GM18951 (cell line): ENCODE measurements at regions not wholly inside any gene's neighbourhood (a gene's known extent, or its start where the extent isn't known, plus 50 kb on each side); places are given as distances from the start of the nearest gene placed in this dataset.

Experiments
- POLR2A ChIP-seq: IDR thresholded peaks from 4 replicates; pipeline ENCODE4 v1.6.1; 2011; ENCODE audit warnings: mild to moderate bottlenecking; ENCODE audit not compliant: insufficient read length, insufficient read depth; ENCODE audit errors: extremely low read depth
- in situ Hi-C: fragments of 300-500 bp; cut with MboI; formaldehyde crosslinking; loops from one replicate; pipeline ENCODE4 v1.12.0; 2022; ENCODE audit warnings: low sequenced_read_pairs, mixed read lengths, inconsistent platforms; ENCODE audit not compliant: unreplicated experiment

DNA sequence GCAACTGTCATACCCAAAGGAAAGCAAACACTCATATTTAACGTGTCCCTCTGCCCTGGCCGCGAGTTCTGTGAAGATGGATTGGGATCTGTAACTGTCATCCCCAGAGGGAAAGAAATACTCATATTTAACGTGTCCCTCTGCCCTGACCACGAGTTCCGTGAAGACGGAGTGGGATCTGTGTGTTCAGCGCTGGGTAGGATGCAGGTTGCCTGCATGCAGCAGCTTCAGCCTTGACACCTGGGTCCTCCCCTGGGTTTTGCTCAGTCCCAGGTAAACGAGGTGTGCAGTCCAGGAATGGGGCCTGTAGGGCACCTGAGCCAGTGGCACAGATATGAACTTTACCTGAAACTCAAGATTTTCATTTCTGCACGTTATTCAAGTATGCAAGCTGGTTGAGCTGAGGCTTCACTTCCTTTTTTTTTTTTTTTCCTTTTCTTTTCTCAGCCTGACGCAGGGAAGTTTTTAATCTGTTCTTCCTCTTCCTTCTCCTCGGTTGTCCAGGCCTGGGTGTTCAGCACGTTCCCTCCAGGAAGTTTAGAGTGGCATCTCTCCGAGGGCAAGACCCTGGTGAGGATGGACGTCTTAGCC lies 159.0 kb upstream of the SHH start:
- in situ Hi-C loops: no loop called here
- TF ChIP-seq POLR2A: no peak

DNA sequence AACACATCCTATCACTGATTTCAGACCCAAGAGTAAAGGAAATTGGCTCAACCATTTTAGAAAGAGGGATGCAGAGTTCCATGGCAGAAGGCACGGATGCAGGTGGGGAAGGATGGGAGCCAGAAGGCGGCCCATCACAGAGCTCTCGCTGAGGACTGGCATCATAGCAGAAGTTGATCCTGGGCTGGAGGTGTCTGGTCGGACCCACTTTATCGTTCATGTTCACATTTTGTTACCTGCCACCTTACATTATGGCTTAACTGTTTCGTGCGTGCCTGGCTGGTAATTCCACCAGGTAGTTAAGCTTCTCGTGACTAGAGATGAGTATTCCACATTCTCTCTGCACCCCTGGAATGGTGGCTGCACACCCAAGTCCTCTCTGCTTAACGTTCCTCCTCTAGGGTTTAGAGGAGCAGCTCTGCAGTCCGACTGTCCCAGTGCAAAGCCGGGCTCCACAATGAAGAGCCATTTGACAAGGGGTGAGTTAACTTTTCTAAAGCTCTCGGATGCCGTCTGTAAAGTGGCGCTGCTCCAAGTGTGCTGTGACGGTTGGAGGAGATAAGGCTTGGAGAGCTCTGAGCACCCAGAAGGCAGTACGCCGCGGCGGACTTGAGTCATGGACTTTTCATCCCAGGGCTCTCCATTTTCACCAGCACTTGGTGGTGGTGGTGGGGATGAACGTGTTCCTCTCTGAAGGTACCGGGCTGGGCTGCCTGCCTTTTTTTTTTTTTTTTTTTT lies 157.1 kb upstream of the SHH start:
- TF ChIP-seq POLR2A: no peak
- in situ Hi-C loops: no loop called here

DNA sequence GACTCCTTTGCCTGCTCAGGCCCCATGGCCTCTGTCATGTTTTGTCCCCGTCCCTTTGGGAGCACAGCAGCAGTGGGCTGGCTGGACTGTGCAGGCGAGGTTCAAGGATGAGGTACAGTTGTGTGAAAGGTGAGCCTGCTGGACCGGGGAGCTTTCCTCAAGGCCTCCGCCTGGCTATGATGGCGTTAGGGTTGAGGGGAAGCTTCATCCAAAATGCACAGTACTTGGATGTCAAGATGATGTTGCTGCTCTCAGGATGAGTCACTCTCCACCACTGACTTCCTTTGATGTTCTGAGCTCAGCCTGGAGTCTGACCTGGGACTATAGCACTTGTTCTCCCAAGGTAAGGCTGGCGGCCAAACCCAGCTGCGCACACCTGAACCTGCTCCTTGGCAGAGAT lies 152.7 kb upstream of the SHH start:
- in situ Hi-C loops: no loop called here
- no peak for TF ChIP-seq POLR2A

DNA sequence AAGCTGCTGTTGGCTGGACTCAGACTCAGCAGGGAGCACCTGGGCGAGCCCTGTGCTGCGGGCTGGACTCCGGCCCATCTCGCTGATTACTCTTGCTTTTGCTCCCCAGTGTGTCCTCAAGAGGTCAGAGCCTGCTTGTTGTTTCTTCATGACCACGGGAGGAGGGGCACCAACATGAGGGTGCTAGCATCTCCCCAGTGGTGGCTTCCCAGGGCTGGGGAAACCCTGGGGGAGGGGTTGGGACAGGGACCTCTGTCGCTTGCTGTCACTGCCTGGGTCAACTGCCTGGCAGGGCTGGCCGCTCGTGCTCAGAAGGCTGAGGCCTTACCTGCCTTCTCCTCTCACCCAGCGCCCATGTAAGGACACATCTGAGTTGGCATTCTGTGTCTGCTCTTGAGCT lies 152.3 kb upstream of the SHH start:
- in situ Hi-C loops: no loop called here
- no peak for TF ChIP-seq POLR2A

DNA sequence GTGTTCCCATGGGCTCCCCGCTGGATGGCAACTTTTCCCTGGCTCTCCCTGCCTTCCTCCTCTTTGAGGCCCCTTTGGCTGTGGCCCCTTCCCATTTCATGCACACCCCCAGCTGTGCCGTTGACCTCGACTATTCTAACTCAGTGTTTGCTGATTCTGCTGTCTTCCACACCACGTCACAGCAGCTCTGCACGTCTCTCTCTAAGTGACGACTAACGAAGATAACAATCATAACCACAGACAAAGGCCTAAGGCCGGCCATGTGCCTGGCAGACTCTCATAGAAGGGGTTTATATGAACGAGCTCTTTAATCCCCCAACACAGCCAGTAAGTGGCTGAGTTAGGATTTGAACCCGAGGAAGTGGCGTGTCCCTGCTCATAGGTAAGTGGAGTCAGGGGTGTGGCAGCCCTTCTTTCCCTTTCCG lies 151.5 kb upstream of the SHH start:
- in situ Hi-C loops: no loop called here
- TF ChIP-seq POLR2A: no peak

DNA sequence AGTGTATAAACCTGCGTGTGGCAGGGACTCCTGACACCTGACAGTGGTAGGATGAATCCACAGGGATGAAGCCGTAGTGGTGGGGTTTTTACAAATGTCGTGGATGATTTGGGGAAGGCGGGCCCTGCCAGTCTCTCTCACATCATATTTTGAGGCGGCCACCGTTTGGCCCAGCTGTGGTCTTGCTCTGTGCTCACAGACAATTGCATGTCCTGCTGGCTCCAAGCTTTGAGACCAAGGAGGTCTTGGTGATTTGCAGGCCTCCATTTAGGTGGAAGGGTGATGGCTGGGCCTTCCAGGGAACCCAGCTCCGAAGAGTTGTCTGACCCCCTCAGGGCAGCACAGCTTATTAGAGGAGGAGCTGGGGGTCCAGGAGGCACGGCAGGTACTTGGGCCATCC lies 151.1 kb upstream of the SHH start:
- TF ChIP-seq POLR2A: no peak
- in situ Hi-C loops: no loop called here

DNA sequence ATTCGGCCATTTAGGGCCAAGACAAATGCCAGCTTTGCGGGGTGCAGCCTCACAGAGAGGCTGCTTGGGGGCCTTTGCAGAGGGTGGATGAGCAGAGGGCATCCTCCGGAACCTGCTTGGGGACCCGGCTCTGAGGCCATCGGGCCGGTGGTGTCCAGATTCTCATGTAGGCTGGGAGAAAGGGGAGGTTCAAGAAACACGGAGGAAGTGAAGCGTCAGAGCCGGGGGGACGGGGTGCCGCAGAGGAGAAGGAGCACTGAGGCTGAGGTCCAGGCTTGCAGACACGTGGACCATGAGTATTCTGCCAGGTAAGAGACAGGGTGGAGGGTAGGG lies 150.7 kb upstream of the SHH start:
- in situ Hi-C loops: no loop called here
- no peak for TF ChIP-seq POLR2A

DNA sequence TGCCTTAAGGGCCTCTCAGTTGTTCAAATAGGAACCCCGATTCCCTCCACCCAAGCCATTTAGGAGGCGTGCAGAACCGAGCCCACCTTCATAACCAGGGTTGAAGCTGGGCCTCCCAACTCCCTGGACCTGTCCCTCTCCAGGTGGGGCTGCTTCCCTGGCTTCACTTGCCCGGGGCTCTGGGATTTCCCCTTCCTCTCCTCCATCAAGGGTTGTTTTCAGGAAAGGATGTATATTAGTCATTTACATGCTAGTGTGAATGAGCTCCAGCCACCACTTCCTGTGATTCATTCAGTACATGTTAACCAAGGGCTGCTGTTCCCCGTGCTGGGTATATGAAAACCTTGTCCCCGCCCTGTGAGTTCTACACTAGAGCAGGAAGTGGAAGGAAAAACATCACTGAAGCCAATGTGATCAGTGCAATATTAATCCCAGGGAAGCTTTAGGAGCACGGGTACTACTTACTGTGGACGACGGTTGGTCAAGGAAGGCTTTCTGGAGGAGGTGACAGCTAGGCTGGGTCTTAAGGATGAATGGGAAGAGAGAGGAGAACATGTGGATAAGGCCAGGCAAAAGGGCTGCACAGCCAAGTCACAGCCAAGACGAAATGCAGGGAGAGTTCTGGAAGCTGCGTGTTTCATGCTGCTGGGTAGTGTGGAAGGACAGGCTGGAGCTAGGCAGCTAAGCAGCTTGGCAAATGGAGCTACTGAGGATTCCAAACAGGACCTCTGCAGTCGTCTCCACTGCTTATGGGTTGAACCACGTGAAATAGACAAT lies 150.1 kb upstream of the SHH start:
- in situ Hi-C loops: no loop called here
- no peak for TF ChIP-seq POLR2A

DNA sequence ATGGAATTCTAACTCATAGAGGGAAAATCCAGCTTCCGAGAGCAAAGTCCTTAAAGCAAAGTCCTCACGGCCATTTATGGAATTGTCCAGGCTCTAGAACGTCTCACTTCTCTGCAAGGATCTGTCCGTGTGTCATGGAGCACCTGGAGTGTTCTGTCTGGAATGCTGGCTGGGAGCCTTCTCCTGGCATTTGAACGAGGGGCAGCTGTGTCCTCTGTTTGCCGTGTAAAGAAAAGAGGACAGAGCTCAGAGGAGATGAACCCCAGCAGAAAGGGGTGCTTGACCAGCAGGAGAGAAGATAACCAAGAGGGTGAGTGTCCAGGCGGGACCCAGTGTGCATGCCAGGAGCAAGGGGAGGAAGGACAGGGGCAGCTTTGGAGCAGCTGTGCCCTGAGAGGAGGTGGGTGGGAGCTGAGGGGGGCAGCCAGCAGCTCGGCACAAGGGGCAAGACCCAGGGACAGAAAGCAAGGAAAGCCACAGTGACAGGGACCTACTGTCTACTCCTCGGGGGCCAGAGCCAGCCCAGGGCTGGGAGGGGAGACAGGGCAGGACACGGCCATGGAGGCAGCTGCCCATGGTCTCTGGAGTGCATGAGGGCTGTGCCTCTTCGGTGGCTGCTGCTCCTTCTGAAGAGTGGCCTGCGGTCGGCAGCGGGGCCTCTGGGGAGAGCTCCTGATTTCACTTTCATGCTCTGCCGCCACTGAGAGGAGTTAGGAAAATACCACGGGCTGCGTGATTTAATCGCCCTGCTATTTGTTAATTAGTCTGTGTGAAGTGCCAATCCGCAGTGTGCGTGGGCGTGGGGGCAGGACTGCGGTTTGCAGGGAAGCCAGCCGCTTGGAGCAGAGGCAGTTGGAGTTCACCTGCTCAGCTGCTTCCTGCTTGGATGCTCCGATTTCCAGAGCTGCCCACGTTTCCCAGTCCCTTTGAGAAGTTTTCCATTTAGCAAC lies 149.3 kb upstream of the SHH start:
- no peak for TF ChIP-seq POLR2A
- in situ Hi-C loops: no loop called here

DNA sequence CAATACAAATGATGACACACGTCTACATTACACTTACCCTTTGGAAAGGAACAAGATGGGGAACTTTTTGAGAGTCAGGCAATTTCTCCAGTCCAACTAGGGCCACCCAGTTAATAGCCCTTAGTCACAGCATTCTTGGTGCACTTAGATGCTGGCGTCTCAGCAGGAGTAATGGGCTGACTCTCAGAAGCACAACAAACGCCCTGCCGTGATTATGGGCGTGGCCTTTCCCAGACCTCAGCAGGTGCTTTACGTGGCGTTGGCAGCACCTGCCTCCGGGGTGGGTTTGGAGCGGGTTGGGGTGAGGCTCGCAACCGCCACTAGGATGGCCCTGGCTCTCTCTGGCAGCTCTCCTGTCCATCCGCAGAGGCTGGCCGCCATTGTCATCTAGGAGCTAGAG lies 147.6 kb upstream of the SHH start:
- no peak for TF ChIP-seq POLR2A
- in situ Hi-C loops: no loop called here

DNA sequence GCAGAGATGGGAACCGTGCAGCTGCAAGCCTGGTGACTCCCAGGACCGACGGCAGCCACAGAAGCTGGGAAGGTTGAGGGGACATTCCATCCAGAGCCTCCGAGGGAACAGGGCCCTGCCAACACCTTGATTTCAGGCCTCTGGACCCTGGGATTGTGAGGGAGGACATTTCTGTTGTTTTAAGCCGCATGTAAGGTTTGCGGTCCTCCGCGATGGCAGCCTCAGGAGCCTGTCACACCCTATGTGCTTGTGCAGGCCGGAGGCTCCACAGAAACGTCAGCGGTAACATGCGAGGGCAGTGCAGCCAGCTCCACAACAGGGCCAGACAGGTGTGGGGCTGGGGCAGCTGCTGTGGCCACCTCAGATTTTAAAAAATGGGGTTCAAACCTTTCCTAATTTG lies 144.7 kb upstream of the SHH start:
- in situ Hi-C loops: no loop called here
- TF ChIP-seq POLR2A: no peak

DNA sequence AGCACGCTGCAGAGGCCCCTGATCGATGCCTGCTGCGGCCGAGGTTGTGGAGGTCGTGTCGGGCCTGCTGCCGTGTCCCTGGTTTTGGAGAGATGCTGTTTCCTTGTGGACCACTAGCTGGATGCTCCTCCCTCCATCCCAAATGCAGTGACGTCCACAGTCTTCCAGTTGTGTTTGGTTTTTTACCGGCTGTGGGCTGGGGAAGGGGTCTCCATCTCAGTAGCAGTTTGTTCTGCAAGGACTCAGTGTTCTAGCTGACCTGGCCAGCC lies 143.0 kb upstream of the SHH start:
- no peak for TF ChIP-seq POLR2A
- in situ Hi-C loops: no loop called here
